MM.1S (cell line): ENCODE measurements at regions not wholly inside any gene's neighbourhood (a gene's known extent, or its start where the extent isn't known, plus 50 kb on each side); places are given as distances from the start of the nearest gene placed in this dataset.

Source experiments
- DNase-seq: peaks from one replicate; pipeline ENCODE4 v3.0.0-alpha.2; 2015
- H2AFZ ChIP-seq: fragments of 300-600 bp; sonication (generic); 2 replicates; pipeline ENCODE4 v1.6.0; 2016; ENCODE audit warnings: antibody characterized with exemption, low read length
- H3F3A ChIP-seq: fragments of 300-600 bp; sonication (generic); 2 replicates; pipeline ENCODE4 v1.6.1; 2016; ENCODE audit warnings: mild to moderate bottlenecking, antibody characterized with exemption, low read length, moderate library complexity, mixed read lengths; ENCODE audit not compliant: insufficient read depth
- H3K27ac ChIP-seq: fragments of 300-600 bp; sonication (generic); 2 replicates; pipeline ENCODE4 v1.5.1; 2016; ENCODE audit warnings: mild to moderate bottlenecking, low read length
- H3K27me3 ChIP-seq: fragments of 300-600 bp; sonication (generic); replicated peaks from 2 replicates; pipeline ENCODE4 v1.6.0; 2016; ENCODE audit warnings: low read length; ENCODE audit not compliant: insufficient read depth
- H3K36me3 ChIP-seq: fragments of 300-600 bp; sonication (generic); replicated peaks from 2 replicates; pipeline ENCODE4 v1.6.1; 2016; ENCODE audit warnings: mild to moderate bottlenecking, low read length, mixed read lengths; ENCODE audit not compliant: insufficient read depth
- H3K4me1 ChIP-seq: fragments of 300-600 bp; sonication (generic); 2 replicates; pipeline ENCODE4 v1.6.1; 2016; ENCODE audit warnings: low read length, mixed read lengths
- H3K4me2 ChIP-seq: fragments of 300-600 bp; sonication (generic); 2 replicates; pipeline ENCODE4 v1.6.0; 2016; ENCODE audit warnings: low read depth, low read length
- H3K4me3 ChIP-seq: fragments of 300-600 bp; sonication (generic); 2 replicates; pipeline ENCODE4 v1.5.1; 2016; ENCODE audit warnings: low read length, mixed read lengths
- H3K79me2 ChIP-seq: fragments of 300-600 bp; sonication (generic); 2 replicates; pipeline ENCODE4 v1.6.1; 2016; ENCODE audit warnings: mixed run types, low read length, mixed read lengths
- H3K9ac ChIP-seq: fragments of 300-600 bp; sonication (generic); 2 replicates; pipeline ENCODE4 v1.6.1; 2016; ENCODE audit warnings: low read length, mixed read lengths
- H3K9me2 ChIP-seq: fragments of 300-600 bp; sonication (generic); replicated peaks from 2 replicates; pipeline ENCODE4 v1.6.1; 2016; ENCODE audit warnings: mild to moderate bottlenecking, low read length, mixed read lengths; ENCODE audit not compliant: insufficient read depth
- H3K9me3 ChIP-seq: fragments of 300-600 bp; sonication (generic); replicated peaks from 2 replicates; pipeline ENCODE4 v1.6.1; 2016; ENCODE audit warnings: mild to moderate bottlenecking, low read length, mixed read lengths; ENCODE audit not compliant: insufficient read depth
- H4K20me1 ChIP-seq: fragments of 300-600 bp; sonication (generic); 2 replicates; pipeline ENCODE4 v1.6.1; 2016; ENCODE audit warnings: mild to moderate bottlenecking, low read length, moderate library complexity, mixed read lengths; ENCODE audit not compliant: insufficient read depth
- CTCF ChIP-seq: fragments of 300-600 bp; sonication (generic); IDR thresholded peaks from 2 replicates; pipeline ENCODE4 v1.5.1; 2016; ENCODE audit warnings: antibody characterized with exemption, low read length, mixed read lengths
- EZH2 ChIP-seq: fragments of 300-600 bp; sonication (generic); optimal IDR thresholded peaks from 2 replicates; pipeline ENCODE3; 2017; ENCODE audit warnings: low read depth, mild to moderate bottlenecking, antibody characterized with exemption, low read length, mixed read lengths
- EZH2phosphoT487 ChIP-seq: fragments of 300-600 bp; sonication (generic); IDR thresholded peaks from 2 replicates; pipeline ENCODE4 v1.6.1; 2018; ENCODE audit warnings: antibody characterized with exemption, low read length

DNA sequence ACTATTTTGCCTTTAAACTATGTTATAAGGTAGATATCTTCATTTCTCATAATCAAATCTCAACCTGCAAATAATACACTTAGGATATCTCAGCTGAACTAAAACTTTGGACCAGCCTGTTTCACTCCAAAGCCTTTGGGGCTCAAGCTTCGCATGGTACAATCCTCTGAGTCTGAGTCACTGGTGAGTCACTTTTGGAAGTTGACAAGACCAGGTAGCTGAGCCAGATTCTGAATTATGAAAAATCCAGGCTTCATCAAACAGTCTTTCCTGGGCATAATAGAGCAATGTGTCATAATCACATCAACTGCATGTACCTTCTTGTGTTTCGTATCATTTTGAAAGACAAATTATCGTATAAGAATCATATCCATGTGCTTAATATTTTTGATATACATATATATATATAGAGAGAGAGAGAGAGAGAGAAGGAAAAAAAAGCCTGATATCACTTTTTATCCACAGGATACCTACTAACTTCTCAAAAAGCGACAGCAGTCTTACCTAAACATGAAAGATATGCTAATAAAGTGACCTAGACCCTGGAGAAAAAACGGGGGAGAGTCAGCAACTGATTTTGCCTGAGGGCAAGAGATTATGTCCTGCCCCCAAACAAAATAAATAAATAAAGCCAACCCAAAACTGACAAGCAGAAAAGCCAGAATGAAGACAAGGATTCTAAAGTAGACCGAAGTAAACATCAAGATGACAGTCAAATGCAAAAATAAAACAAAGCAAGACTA, 263.9 kb upstream of the TGFBR2 start:
- Histone ChIP-seq H3K4me2 (no peak overlapping the region), H3K9me3 (no peaks in the 10 kb centered on the region), H3K36me3 (no peaks in the 10 kb centered on the region), H3K4me3 (no peak overlapping the region), H3K79me2 (no peaks in the 10 kb centered on the region), H4K20me1 (no peaks in the 10 kb centered on the region), H3F3A (no peaks in the 10 kb centered on the region), H3K27ac (no peak overlapping the region), H3K27me3 (no peaks in the 10 kb centered on the region), H2AFZ (no peak overlapping the region), H3K9ac (no peak overlapping the region), H3K9me2 (no peaks in the 10 kb centered on the region), H3K4me1 (no peaks in the 10 kb centered on the region)
- TF ChIP-seq CTCF: no peak
- no peak for TF ChIP-seq EZH2
- no peak for TF ChIP-seq EZH2phosphoT487
- no peak for DNase-seq

DNA sequence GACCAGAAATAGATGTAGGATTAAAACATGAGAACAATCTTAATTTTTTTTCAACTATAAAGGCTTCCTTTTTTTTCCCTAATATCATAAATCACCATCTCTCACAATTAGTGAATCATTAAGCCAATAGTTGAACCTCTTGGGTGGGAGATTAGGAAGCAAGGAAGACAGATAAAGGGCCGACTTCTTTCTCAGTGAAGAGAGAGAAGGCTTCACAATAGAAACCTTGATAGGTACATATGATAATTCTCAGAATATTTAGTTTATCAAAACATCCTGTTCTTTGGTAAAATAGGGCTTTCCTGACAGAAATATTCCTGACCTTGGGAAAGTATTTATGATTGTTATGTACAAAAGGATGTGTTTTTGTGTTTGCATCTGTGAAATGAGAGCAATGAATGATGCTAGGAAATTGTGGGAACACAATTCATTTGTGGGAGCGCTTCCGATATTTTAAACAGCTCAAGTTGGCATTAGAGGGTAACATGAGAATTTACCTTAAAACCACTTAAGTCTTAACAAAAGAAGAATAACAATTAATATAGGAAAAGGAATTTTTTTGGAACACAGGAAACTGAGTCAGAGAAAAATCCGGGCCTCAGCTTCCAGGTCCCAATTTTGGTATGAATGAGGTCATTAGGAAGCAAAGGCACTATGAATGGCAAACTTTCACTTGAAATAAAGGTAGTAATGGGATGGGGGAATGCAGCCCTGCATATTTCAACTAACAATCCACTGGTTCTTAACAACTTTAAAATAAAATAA, 263.2 kb upstream of the TGFBR2 start:
- no peak overlapping the region for H3K4me3 ChIP-seq
- no peaks in the 10 kb centered on the region for H3K27me3 ChIP-seq
- H3K27ac ChIP-seq: no peak overlapping the region
- TF ChIP-seq EZH2: no peak
- no peak for TF ChIP-seq EZH2phosphoT487
- TF ChIP-seq CTCF: no peak
- H3K9me3 ChIP-seq: no peaks in the 10 kb centered on the region
- H4K20me1 ChIP-seq: no peaks in the 10 kb centered on the region
- no peak overlapping the region for H3K9ac ChIP-seq
- H3K4me2 ChIP-seq: no peak overlapping the region
- no peaks in the 10 kb centered on the region for H3K9me2 ChIP-seq
- H2AFZ ChIP-seq: no peak overlapping the region
- no peaks in the 10 kb centered on the region for H3F3A ChIP-seq
- H3K79me2 ChIP-seq: no peaks in the 10 kb centered on the region
- no peak for DNase-seq
- no peaks in the 10 kb centered on the region for H3K36me3 ChIP-seq
- H3K4me1 ChIP-seq: no peaks in the 10 kb centered on the region

DNA sequence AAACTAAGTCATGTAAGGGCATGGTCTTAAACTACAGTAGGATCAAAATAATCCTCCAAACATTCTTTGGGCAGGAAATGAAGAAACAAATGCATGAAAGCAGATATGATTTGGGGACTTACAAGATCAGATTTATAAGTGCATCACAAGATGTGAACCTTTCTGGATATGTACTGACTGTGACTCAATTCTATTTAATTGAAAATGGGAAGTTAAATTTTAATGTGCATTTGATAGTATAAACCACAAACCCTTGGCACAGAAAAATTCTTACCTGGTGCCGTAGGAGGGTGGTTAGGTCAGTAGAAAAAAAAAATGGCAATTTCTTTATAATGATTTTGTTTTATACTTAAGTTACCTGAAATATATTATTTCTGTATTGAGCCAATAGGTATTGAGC, 262.5 kb upstream of the TGFBR2 start:
- Histone ChIP-seq H3K27ac (no peak overlapping the region), H3K4me3 (no peak overlapping the region), H3K79me2 (no peaks in the 10 kb centered on the region), H3K9ac (no peak overlapping the region), H3K9me2 (no peaks in the 10 kb centered on the region), H3K27me3 (no peaks in the 10 kb centered on the region), H3K4me2 (no peak overlapping the region), H3F3A (no peaks in the 10 kb centered on the region), H4K20me1 (no peaks in the 10 kb centered on the region), H3K9me3 (no peaks in the 10 kb centered on the region), H3K4me1 (no peaks in the 10 kb centered on the region), H2AFZ (no peak overlapping the region), H3K36me3 (no peaks in the 10 kb centered on the region)
- TF ChIP-seq EZH2phosphoT487 (no peak), EZH2 (no peak), CTCF (no peak)
- no peak for DNase-seq
